ENCODE measurements at regions not wholly inside any gene's neighbourhood (a gene's known extent, or its start where the extent isn't known, plus 50 kb on each side); places are given as distances from the start of the nearest gene placed in this dataset.

GRCh38 chr2:67158718-67159117, 238.4 kb upstream of the ETAA1 start:
- H3K4me1 ChIP-seq (ENCODE audit: control insufficient read depth in 2 of 2, insufficient read depth in 2 of 2, low read length in 2 of 2): no peaks in the 10 kb centered on the region
- ChIA-PET POLR2A (no interaction called here), CTCF (no interaction called here)
- Mint-ChIP-seq H3K4me3 (no peak overlapping the region), H3K27me3 (no peaks in the 10 kb centered on the region), H3K4me1 (no peaks in the 10 kb centered on the region), H3K9me3 (ENCODE audit: insufficient read depth) (no peaks in the 10 kb centered on the region), H3K27ac (no peak overlapping the region)
- no peak overlapping the region for H3K9ac ChIP-seq (ENCODE audit: low read length)
- no peaks in the 10 kb centered on the region for H3K9me3 ChIP-seq (ENCODE audit: control extremely low read depth in 1 of 3, control insufficient read depth in 2 of 3, insufficient read depth in 1 of 3, low read length in 2 of 3)
- H3K36me3 ChIP-seq (replicated peaks in 1 of 2; ENCODE audit: control extremely low read depth in 1 of 2, control insufficient read depth in 1 of 2, extremely low read depth in 1 of 2, insufficient read depth in 2 of 2, low read length in 1 of 2): no peaks in the 10 kb centered on the region
- H3K27ac ChIP-seq (ENCODE audit: low read length in 2 of 2): no peak overlapping the region
- no peak overlapping the region for H3K4me2 ChIP-seq (replicated peaks; ENCODE audit: low read depth, low read length, poor library complexity, severe bottlenecking)
- H4K20me1 ChIP-seq (ENCODE audit: control insufficient read depth, insufficient read depth, low read length, poor library complexity, severe bottlenecking): no peaks in the 10 kb centered on the region
- no peak overlapping the region for H3K4me3 ChIP-seq (ENCODE audit: control extremely low read depth in 1 of 5, extremely low read depth in 1 of 5, insufficient read depth in 1 of 5, low read depth in 2 of 5, low read length in 4 of 5)
- intact Hi-C loops (cut with micrococcal nuclease): no loop called here
- TF ChIP-seq CTCF (IDR thresholded peaks at IDR 0.05) (no peak), EZH2 (IDR thresholded peaks at IDR 0.05; ENCODE audit: borderline replicate concordance, insufficient read depth, low read depth, low read length, poor library complexity, severe bottlenecking) (no peak)
- no peaks in the 10 kb centered on the region for H3K27me3 ChIP-seq (replicated peaks in 1 of 4; ENCODE audit: control extremely low read depth in 1 of 4, control insufficient read depth in 3 of 4, insufficient read depth in 4 of 4, low read length in 3 of 4)
- DNase-seq (no peak), ATAC-seq (ENCODE audit: low read depth) (no peak)
- H3K79me2 ChIP-seq (ENCODE audit: control insufficient read depth, insufficient read depth, low read length): no peaks in the 10 kb centered on the region
- no peak overlapping the region for H2AFZ ChIP-seq (ENCODE audit: insufficient read depth, low read depth, low read length, poor library complexity, severe bottlenecking)

- POLR2A ChIA-PET: no interaction called here
- DNase-seq (no peak), ATAC-seq (ENCODE audit: low read depth) (no peak)
- no peaks in the 10 kb centered on the region for H3K27me3 Mint-ChIP-seq
- no peak overlapping the region for H3K4me3 Mint-ChIP-seq
- H3K9me3 Mint-ChIP-seq (ENCODE audit: insufficient read depth): no peaks in the 10 kb centered on the region
- Histone ChIP-seq H3K4me3 (ENCODE audit: control extremely low read depth in 1 of 5, extremely low read depth in 1 of 5, insufficient read depth in 1 of 5, low read depth in 2 of 5, low read length in 4 of 5) (no peak overlapping the region), H3K36me3 (replicated peaks in 1 of 2; ENCODE audit: control extremely low read depth in 1 of 2, control insufficient read depth in 1 of 2, extremely low read depth in 1 of 2, insufficient read depth in 2 of 2, low read length in 1 of 2) (no peaks in the 10 kb centered on the region), H3K79me2 (ENCODE audit: control insufficient read depth, insufficient read depth, low read length) (no peaks in the 10 kb centered on the region), H3K9me3 (ENCODE audit: control extremely low read depth in 1 of 3, control insufficient read depth in 2 of 3, insufficient read depth in 1 of 3, low read length in 2 of 3) (no peaks in the 10 kb centered on the region), H3K4me2 (replicated peaks; ENCODE audit: low read depth, low read length, poor library complexity, severe bottlenecking) (no peak overlapping the region), H3K4me1 (ENCODE audit: control insufficient read depth in 2 of 2, insufficient read depth in 2 of 2, low read length in 2 of 2) (no peaks in the 10 kb centered on the region), H4K20me1 (ENCODE audit: control insufficient read depth, insufficient read depth, low read length, poor library complexity, severe bottlenecking) (no peaks in the 10 kb centered on the region), H3K9ac (ENCODE audit: low read length) (no peak overlapping the region), H3K27me3 (replicated peaks in 1 of 4; ENCODE audit: control extremely low read depth in 1 of 4, control insufficient read depth in 3 of 4, insufficient read depth in 4 of 4, low read length in 3 of 4) (no peaks in the 10 kb centered on the region), H3K27ac (ENCODE audit: low read length in 2 of 2) (no peak overlapping the region), H2AFZ (ENCODE audit: insufficient read depth, low read depth, low read length, poor library complexity, severe bottlenecking) (no peak overlapping the region)
- H3K27ac Mint-ChIP-seq: no peak overlapping the region
- WGBS (ENCODE audit: insufficient coverage): 54% methylated on average over 2 of the region's 4 CpGs
- no peak for TF ChIP-seq CTCF (IDR thresholded peaks at IDR 0.05)
- no peak for TF ChIP-seq EZH2 (IDR thresholded peaks at IDR 0.05; ENCODE audit: borderline replicate concordance, insufficient read depth, low read depth, low read length, poor library complexity, severe bottlenecking)
- CTCF ChIA-PET: no interaction called here
- no peaks in the 10 kb centered on the region for H3K4me1 Mint-ChIP-seq
- intact Hi-C loops (cut with micrococcal nuclease): no loop called here
Measured at GRCh38 chr2:67159929-67160328, 237.2 kb upstream of the ETAA1 start.
